ENCODE measurements at regions not wholly inside any gene's neighbourhood (a gene's known extent, or its start where the extent isn't known, plus 50 kb on each side); places are given as distances from the start of the nearest gene placed in this dataset.

GRCh38 chr14:105709281-105710118 is 183.1 kb downstream of the TMEM121 start:
- DNase-seq = no peak
- ATAC-seq (ENCODE audit: poor library complexity) = no peak
- no peak overlapping the region for H3K4me3 ChIP-seq (ENCODE audit: low read length)

GRCh38 chr14:105710119-105711043 is 184.0 kb downstream of the TMEM121 start:
- Mint-ChIP-seq H3K9me3 (no peaks in the 10 kb centered on the region), H3K36me3 (ENCODE audit: low read depth) (no peaks in the 10 kb centered on the region), H3K27ac (no peak overlapping the region), H3K4me1 (ENCODE audit: low read depth) (no peaks in the 10 kb centered on the region), H3K27me3 (no peaks in the 10 kb centered on the region), H3K4me3 (no peak overlapping the region)
- Histone ChIP-seq H3K4me1 (ENCODE audit: insufficient read depth, low read length) (no peaks in the 10 kb centered on the region), H3K27ac (ENCODE audit: low read depth in 1 of 2, low read length in 2 of 2) (no peak overlapping the region), H3K27me3 (ENCODE audit: control insufficient read depth in 1 of 2, insufficient read depth in 2 of 2, low read length in 2 of 2) (no peaks in the 10 kb centered on the region), H3K4me3 (ENCODE audit: low read length) (no peak overlapping the region), H3K36me3 (ENCODE audit: insufficient read depth, low read length) (no peaks in the 10 kb centered on the region), H3K9me3 (ENCODE audit: control insufficient read depth in 1 of 2, insufficient read depth in 1 of 2, low read length in 2 of 2) (peaks cover 0 to 12% of the 10 kb centered on the region in 2 experiments)
- DNase-seq (no peak), ATAC-seq (ENCODE audit: poor library complexity) (no peak)
- CTCF ChIA-PET = no interaction called here
- POLR2A ChIA-PET = no interaction called here
- TF ChIP-seq CTCF (IDR thresholded peaks at IDR 0.05) = no peak
- intact Hi-C loops (cut with DNase I, micrococcal nuclease) = no loop called here

More at GRCh38 chr14:105709281-105710118, 183.1 kb downstream of the TMEM121 start:
- POLR2A ChIA-PET = no interaction called here
- H3K36me3 ChIP-seq (ENCODE audit: insufficient read depth, low read length) = no peaks in the 10 kb centered on the region
- H3K9me3 Mint-ChIP-seq = no peaks in the 10 kb centered on the region
- CTCF ChIA-PET = no interaction called here
- no peaks in the 10 kb centered on the region for H3K27me3 Mint-ChIP-seq
- no peak overlapping the region for H3K27ac ChIP-seq (ENCODE audit: low read depth in 1 of 2, low read length in 2 of 2)
- no peaks in the 10 kb centered on the region for H3K4me1 Mint-ChIP-seq (ENCODE audit: low read depth)
- no peaks in the 10 kb centered on the region for H3K4me1 ChIP-seq (ENCODE audit: insufficient read depth, low read length)
- TF ChIP-seq CTCF (IDR thresholded peaks at IDR 0.05) = no peak
- no peak overlapping the region for H3K4me3 Mint-ChIP-seq
- H3K27me3 ChIP-seq (ENCODE audit: control insufficient read depth in 1 of 2, insufficient read depth in 2 of 2, low read length in 2 of 2) = no peaks in the 10 kb centered on the region
- intact Hi-C loops (cut with DNase I, micrococcal nuclease) = no loop called here
- peaks cover 0 to 12% of the 10 kb centered on the region in 2 experiments for H3K9me3 ChIP-seq (ENCODE audit: control insufficient read depth in 1 of 2, insufficient read depth in 1 of 2, low read length in 2 of 2)
- H3K36me3 Mint-ChIP-seq (ENCODE audit: low read depth) = no peaks in the 10 kb centered on the region
- no peak overlapping the region for H3K27ac Mint-ChIP-seq

GRCh38 chr14:105711044-105711620 is 184.7 kb downstream of the TMEM121 start:
- Histone ChIP-seq H3K36me3 (ENCODE audit: insufficient read depth, low read length) (no peaks in the 10 kb centered on the region), H3K4me1 (ENCODE audit: insufficient read depth, low read length) (no peaks in the 10 kb centered on the region), H3K27ac (ENCODE audit: low read depth in 1 of 2, low read length in 2 of 2) (no peak overlapping the region), H3K9me3 (ENCODE audit: control insufficient read depth in 1 of 2, insufficient read depth in 1 of 2, low read length in 2 of 2) (peaks cover 0 to 12% of the 10 kb centered on the region in 2 experiments), H3K27me3 (ENCODE audit: control insufficient read depth in 1 of 2, insufficient read depth in 2 of 2, low read length in 2 of 2) (no peaks in the 10 kb centered on the region), H3K4me3 (ENCODE audit: low read length) (no peak overlapping the region)
- Mint-ChIP-seq H3K36me3 (ENCODE audit: low read depth) (no peaks in the 10 kb centered on the region), H3K4me1 (ENCODE audit: low read depth) (no peaks in the 10 kb centered on the region), H3K27ac (no peak overlapping the region), H3K27me3 (no peaks in the 10 kb centered on the region), H3K4me3 (no peak overlapping the region), H3K9me3 (no peaks in the 10 kb centered on the region)
- ATAC-seq (ENCODE audit: poor library complexity) (no peak), DNase-seq (no peak)
- ChIA-PET CTCF (no interaction called here), POLR2A (no interaction called here)
- no peak for TF ChIP-seq CTCF (IDR thresholded peaks at IDR 0.05)
- intact Hi-C loops (cut with DNase I, micrococcal nuclease) = no loop called here

All from CD4-positive, alpha-beta T cell (primary cell).